Cerebellar cortex (tissue), 1 donor: ENCODE measurements at regions not wholly inside any gene's neighbourhood (a gene's known extent, or its start where the extent isn't known, plus 50 kb on each side); places are given as distances from the start of the nearest gene placed in this dataset.
A peak's percentile ranks its signal among the peaks of the same experiment; 100 is the strongest.
"Not testable (repeated sequence)": the region's sequence is repeated elsewhere in the genome, so short reads cannot be mapped to it uniquely, and the experiment has no call there.

Source experiments
- DNase-seq: peaks from one replicate; pipeline ENCODE4 v3.0.0-alpha.2; 2015; ENCODE audit warnings: low spot score

GRCh38 chr6:130674604-130675003 is 152.6 kb upstream of the SMLR1 start:
- DNase-seq, result no peak

GRCh38 chr6:130675072-130675471 is 152.1 kb upstream of the SMLR1 start:
- DNase-seq, result no peak

- no peak for DNase-seq
These were observed 151.0 kb upstream of the SMLR1 start for GRCh38 chr6:130676077-130676772.

GRCh38 chr6:130676773-130677144 is 150.4 kb upstream of the SMLR1 start:
- no peak for DNase-seq

GRCh38 chr6:130677312-130677711 is 149.9 kb upstream of the SMLR1 start:
- no peak for DNase-seq

- no peak for DNase-seq
These were observed 149.4 kb upstream of the SMLR1 start for GRCh38 chr6:130677766-130678165.

GRCh38 chr6:130679684-130680083 is 147.5 kb upstream of the SMLR1 start:
- no peak for DNase-seq

- DNase-seq, result no peak
These were observed 147.1 kb upstream of the SMLR1 start for GRCh38 chr6:130680116-130680515.

- no peak for DNase-seq
These were observed 146.2 kb upstream of the SMLR1 start for GRCh38 chr6:130681028-130681427.

GRCh38 chr6:130682066-130682465 is 145.1 kb upstream of the SMLR1 start:
- DNase-seq, result no peak

GRCh38 chr6:130683761-130684517 is 143.3 kb upstream of the SMLR1 start:
- no peak for DNase-seq

- no peak for DNase-seq
These were observed 134.5 kb upstream of the SMLR1 start for GRCh38 chr6:130692659-130693058.

GRCh38 chr6:130693944-130694343 is 133.3 kb upstream of the SMLR1 start:
- no peak for DNase-seq

GRCh38 chr6:130694606-130695005 is 132.6 kb upstream of the SMLR1 start:
- DNase-seq, result no peak

- DNase-seq, result no peak
These were observed 130.4 kb upstream of the SMLR1 start for GRCh38 chr6:130696806-130697205.

- no peak for DNase-seq
These were observed 129.8 kb upstream of the SMLR1 start for GRCh38 chr6:130697271-130697994.

GRCh38 chr6:130697995-130698535 is 129.1 kb upstream of the SMLR1 start:
- DNase-seq, result peak; percentile 22

- DNase-seq, result no peak
These were observed 127.5 kb upstream of the SMLR1 start for GRCh38 chr6:130699742-130700141.

GRCh38 chr6:130700397-130700796 is 126.8 kb upstream of the SMLR1 start:
- DNase-seq, result no peak

GRCh38 chr6:130708338-130708737 is 118.9 kb upstream of the SMLR1 start:
- no peak for DNase-seq

- DNase-seq, result not testable (repeated sequence)
These were observed 115.6 kb upstream of the SMLR1 start for GRCh38 chr6:130711641-130712040.

- peak; percentile 3 for DNase-seq
These were observed 114.1 kb upstream of the SMLR1 start for GRCh38 chr6:130713144-130713543.

GRCh38 chr6:130715058-130715457 is 112.1 kb upstream of the SMLR1 start:
- DNase-seq, result no peak
